GM12892 (cell line): ENCODE measurements at regions not wholly inside any gene's neighbourhood (a gene's known extent, or its start where the extent isn't known, plus 50 kb on each side); places are given as distances from the start of the nearest gene placed in this dataset.

Source experiments
- POLR2A ChIP-seq: IDR thresholded peaks from 2 replicates; pipeline ENCODE4 v1.6.1; 2011; ENCODE audit warnings: low read depth, low read length, control low read depth
- POLR2AphosphoS5 ChIP-seq: IDR thresholded peaks from 2 replicates; pipeline ENCODE4 v1.6.1; 2011; ENCODE audit warnings: low read depth, low read length, control low read depth

GRCh38 chr2:120831086-120831485 is 95.4 kb downstream of the GLI2 start:
- TF ChIP-seq POLR2A (no peak), POLR2AphosphoS5 (no peak)
